Panc1 (cell line): ENCODE measurements at regions not wholly inside any gene's neighbourhood (a gene's known extent, or its start where the extent isn't known, plus 50 kb on each side); places are given as distances from the start of the nearest gene placed in this dataset.

Source experiments
- CTCF ChIP-seq: fragments of 450-650 bp; IDR thresholded peaks from 2 replicates; pipeline ENCODE4 v1.5.1; 2017; ENCODE audit warnings: mild to moderate bottlenecking
- POLR2AphosphoS5 ChIP-seq: IDR thresholded peaks from 2 replicates; pipeline ENCODE4 v1.6.1; 2012; ENCODE audit warnings: mild to moderate bottlenecking, low read depth, low read length, moderate library complexity
- REST ChIP-seq, 2 experiments: IDR thresholded peaks; 2 replicates each; pipeline ENCODE4 v1.6.1; 2011 to 2012; ENCODE audit warnings: low read depth in 2 of 2, control low read depth in 1 of 2, low read length in 1 of 2, mild to moderate bottlenecking in 1 of 2, moderate library complexity in 1 of 2; ENCODE audit not compliant: insufficient read depth in 1 of 2
- SIN3A ChIP-seq: IDR thresholded peaks from 2 replicates; pipeline ENCODE4 v1.6.1; 2012; ENCODE audit warnings: low read depth, mild to moderate bottlenecking, low read length, moderate library complexity, borderline replicate concordance; ENCODE audit not compliant: insufficient read depth
- TCF7L2 ChIP-seq: IDR thresholded peaks from 2 replicates; pipeline ENCODE4 v1.6.1; 2011; ENCODE audit warnings: mild to moderate bottlenecking, low read depth, low read length, inconsistent platforms

- no peak for TF ChIP-seq CTCF
- no peak for TF ChIP-seq SIN3A
- TF ChIP-seq TCF7L2: no peak
- TF ChIP-seq POLR2AphosphoS5: no peak
- no peak for TF ChIP-seq REST (IDR thresholded peaks at IDR 0.05; ENCODE audit: insufficient read depth in 1 of 2, low read depth in 2 of 2, low read length in 1 of 2)
These were observed 335.1 kb upstream of the CLNK start for GRCh38 chr4:11019451-11020240.
